ENCODE measurements at regions not wholly inside any gene's neighbourhood (a gene's known extent, or its start where the extent isn't known, plus 50 kb on each side); places are given as distances from the start of the nearest gene placed in this dataset.

DNA sequence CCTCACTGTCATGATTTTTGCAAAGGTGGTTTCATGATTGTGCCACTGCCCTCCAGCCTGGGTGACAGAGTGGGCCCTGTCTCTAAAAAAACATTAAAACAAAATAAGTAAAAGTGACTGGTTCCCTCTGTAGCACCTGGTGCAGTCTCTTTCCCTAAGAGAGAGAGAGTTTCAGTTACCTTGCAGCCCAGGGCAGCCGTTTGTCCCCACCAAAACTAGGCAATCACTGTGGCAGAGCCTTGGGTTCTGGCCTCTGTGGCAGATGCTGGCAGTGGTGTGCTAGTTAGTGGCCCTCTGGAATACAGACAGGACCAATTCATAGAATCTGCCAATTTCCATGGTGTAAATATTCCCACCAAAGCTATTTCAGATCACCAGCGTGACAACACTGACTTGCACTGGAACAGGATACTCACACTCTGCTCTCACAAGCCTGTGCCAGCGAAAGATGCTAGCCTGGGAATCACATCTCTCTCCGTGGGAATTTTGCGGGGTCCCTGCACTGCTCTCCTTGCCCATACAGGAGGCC, 108.7 kb downstream of the TLR5 start:
- Histone ChIP-seq H3K27me3 (ENCODE audit: control insufficient read depth in 1 of 2, insufficient read depth in 2 of 2, low read length in 2 of 2) (no peaks in the 10 kb centered on the region), H3K36me3 (ENCODE audit: control insufficient read depth in 2 of 2, insufficient read depth in 2 of 2, low read length in 1 of 2) (no peaks in the 10 kb centered on the region), H3K27ac (ENCODE audit: low read depth in 2 of 2, low read length in 1 of 2) (no peak overlapping the region), H3K4me3 (ENCODE audit: low read depth in 1 of 2, low read length in 2 of 2) (no peak overlapping the region), H3K4me1 (ENCODE audit: control insufficient read depth in 2 of 2, insufficient read depth in 2 of 2, low read length in 1 of 2) (peaks cover 0 to 7% of the 10 kb centered on the region in 2 donors), H3K9me3 (ENCODE audit: control insufficient read depth in 2 of 2, insufficient read depth in 1 of 2, low read depth in 1 of 2, low read length in 1 of 2) (no peaks in the 10 kb centered on the region)
- 94% methylated on average over 5 of the region's 5 CpGs for WGBS, 2 donors

GRCh38 chr1:223035724-223036478, 107.1 kb downstream of the TLR5 start:
- Histone ChIP-seq H3K36me3 (ENCODE audit: control insufficient read depth in 2 of 2, insufficient read depth in 2 of 2, low read length in 1 of 2) (no peaks in the 10 kb centered on the region), H3K27ac (ENCODE audit: low read depth in 2 of 2, low read length in 1 of 2) (no peak overlapping the region), H3K9me3 (ENCODE audit: control insufficient read depth in 2 of 2, insufficient read depth in 1 of 2, low read depth in 1 of 2, low read length in 1 of 2) (no peaks in the 10 kb centered on the region), H3K4me3 (ENCODE audit: low read depth in 1 of 2, low read length in 2 of 2) (no peak overlapping the region), H3K4me1 (ENCODE audit: control insufficient read depth in 2 of 2, insufficient read depth in 2 of 2, low read length in 1 of 2) (peaks cover 0 to 7% of the 10 kb centered on the region in 2 donors), H3K27me3 (ENCODE audit: control insufficient read depth in 1 of 2, insufficient read depth in 2 of 2, low read length in 2 of 2) (no peaks in the 10 kb centered on the region)
- WGBS, 2 donors: 67 to 73% methylated on average over 11 of the region's 11 CpGs

- Histone ChIP-seq H3K4me1 (ENCODE audit: control insufficient read depth in 2 of 2, insufficient read depth in 2 of 2, low read length in 1 of 2) (peaks cover 3 to 7% of the 10 kb centered on the region in 2 donors), H3K27me3 (ENCODE audit: control insufficient read depth in 1 of 2, insufficient read depth in 2 of 2, low read length in 2 of 2) (no peaks in the 10 kb centered on the region), H3K27ac (ENCODE audit: low read depth in 2 of 2, low read length in 1 of 2) (no peak overlapping the region), H3K9me3 (ENCODE audit: control insufficient read depth in 2 of 2, insufficient read depth in 1 of 2, low read depth in 1 of 2, low read length in 1 of 2) (no peaks in the 10 kb centered on the region), H3K4me3 (ENCODE audit: low read depth in 1 of 2, low read length in 2 of 2) (no peak overlapping the region), H3K36me3 (ENCODE audit: control insufficient read depth in 2 of 2, insufficient read depth in 2 of 2, low read length in 1 of 2) (no peaks in the 10 kb centered on the region)
- 90 to 94% methylated on average over 6 of the region's 6 CpGs for WGBS, 2 donors
Measured at GRCh38 chr1:223036479-223036845, 106.6 kb downstream of the TLR5 start.

GRCh38 chr1:223037845-223038244, 105.2 kb downstream of the TLR5 start:
- whole genome bisulfite sequencing, 2 donors: 76 to 86% methylated on average over 9 of the region's 9 CpGs
- H3K4me1 ChIP-seq (ENCODE audit: control insufficient read depth in 2 of 2, insufficient read depth in 2 of 2, low read length in 1 of 2): peaks cover 3 to 7% of the 10 kb centered on the region in 2 donors
- H3K36me3 ChIP-seq (ENCODE audit: control insufficient read depth in 2 of 2, insufficient read depth in 2 of 2, low read length in 1 of 2): no peaks in the 10 kb centered on the region
- no peaks in the 10 kb centered on the region for H3K9me3 ChIP-seq (ENCODE audit: control insufficient read depth in 2 of 2, insufficient read depth in 1 of 2, low read depth in 1 of 2, low read length in 1 of 2)
- no peak overlapping the region for H3K4me3 ChIP-seq (ENCODE audit: low read depth in 1 of 2, low read length in 2 of 2)
- H3K27me3 ChIP-seq (ENCODE audit: control insufficient read depth in 1 of 2, insufficient read depth in 2 of 2, low read length in 2 of 2): no peaks in the 10 kb centered on the region
- no peak overlapping the region for H3K27ac ChIP-seq (ENCODE audit: low read depth in 2 of 2, low read length in 1 of 2)

GRCh38 chr1:223038288-223039006, 104.6 kb downstream of the TLR5 start:
- WGBS, 2 donors: 87 to 89% methylated on average over 18 to 19 of the region's 19 CpGs
- peaks cover 3 to 7% of the 10 kb centered on the region in 2 donors for H3K4me1 ChIP-seq (ENCODE audit: control insufficient read depth in 2 of 2, insufficient read depth in 2 of 2, low read length in 1 of 2)
- no peaks in the 10 kb centered on the region for H3K27me3 ChIP-seq (ENCODE audit: control insufficient read depth in 1 of 2, insufficient read depth in 2 of 2, low read length in 2 of 2)
- H3K36me3 ChIP-seq (ENCODE audit: control insufficient read depth in 2 of 2, insufficient read depth in 2 of 2, low read length in 1 of 2): no peaks in the 10 kb centered on the region
- no peaks in the 10 kb centered on the region for H3K9me3 ChIP-seq (ENCODE audit: control insufficient read depth in 2 of 2, insufficient read depth in 1 of 2, low read depth in 1 of 2, low read length in 1 of 2)
- H3K4me3 ChIP-seq (ENCODE audit: low read depth in 1 of 2, low read length in 2 of 2): no peak overlapping the region
- H3K27ac ChIP-seq (ENCODE audit: low read depth in 2 of 2, low read length in 1 of 2): no peak overlapping the region

- Histone ChIP-seq H3K27ac (ENCODE audit: low read depth in 2 of 2, low read length in 1 of 2) (no peak overlapping the region), H3K4me3 (ENCODE audit: low read depth in 1 of 2, low read length in 2 of 2) (no peak overlapping the region), H3K36me3 (ENCODE audit: control insufficient read depth in 2 of 2, insufficient read depth in 2 of 2, low read length in 1 of 2) (no peaks in the 10 kb centered on the region), H3K4me1 (ENCODE audit: control insufficient read depth in 2 of 2, insufficient read depth in 2 of 2, low read length in 1 of 2) (peaks cover 3 to 7% of the 10 kb centered on the region in 2 donors), H3K9me3 (ENCODE audit: control insufficient read depth in 2 of 2, insufficient read depth in 1 of 2, low read depth in 1 of 2, low read length in 1 of 2) (peaks cover 0 to 2% of the 10 kb centered on the region in 2 donors), H3K27me3 (ENCODE audit: control insufficient read depth in 1 of 2, insufficient read depth in 2 of 2, low read length in 2 of 2) (no peaks in the 10 kb centered on the region)
- WGBS, 2 donors: 62 to 67% methylated on average over 6 of the region's 6 CpGs
Measured at GRCh38 chr1:223039990-223040389, 103.1 kb downstream of the TLR5 start.

DNA sequence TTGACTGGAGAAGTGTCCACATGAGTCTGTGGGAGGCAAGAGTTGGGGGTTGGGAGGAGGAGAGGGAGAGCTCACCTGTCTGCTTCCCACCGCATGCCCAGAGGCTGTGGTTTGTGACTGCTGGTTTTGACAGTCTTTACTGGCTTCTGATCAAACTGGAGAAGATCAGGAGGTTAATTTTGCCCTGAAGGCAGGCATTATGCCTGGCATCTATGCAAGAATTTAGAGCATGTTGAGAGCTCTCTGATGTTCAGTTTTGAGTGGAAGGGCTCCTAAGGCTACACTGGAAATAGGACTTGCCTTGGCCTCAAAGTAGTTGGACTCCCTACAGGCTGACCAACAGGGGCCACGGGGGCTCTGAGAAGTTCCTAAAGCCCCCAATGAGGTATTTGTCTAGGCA, 101.6 kb downstream of the TLR5 start:
- Histone ChIP-seq H3K9me3 (ENCODE audit: control insufficient read depth in 2 of 2, insufficient read depth in 1 of 2, low read depth in 1 of 2, low read length in 1 of 2) (peaks cover 0 to 4% of the 10 kb centered on the region in 2 donors), H3K4me1 (ENCODE audit: control insufficient read depth in 2 of 2, insufficient read depth in 2 of 2, low read length in 1 of 2) (peaks cover 3 to 5% of the 10 kb centered on the region in 2 donors), H3K27ac (ENCODE audit: low read depth in 2 of 2, low read length in 1 of 2) (no peak overlapping the region), H3K36me3 (ENCODE audit: control insufficient read depth in 2 of 2, insufficient read depth in 2 of 2, low read length in 1 of 2) (no peaks in the 10 kb centered on the region), H3K4me3 (ENCODE audit: low read depth in 1 of 2, low read length in 2 of 2) (no peak overlapping the region), H3K27me3 (ENCODE audit: control insufficient read depth in 1 of 2, insufficient read depth in 2 of 2, low read length in 2 of 2) (no peaks in the 10 kb centered on the region)
- 32 to 58% methylated on average over 2 of the region's 2 CpGs for WGBS, 2 donors

DNA sequence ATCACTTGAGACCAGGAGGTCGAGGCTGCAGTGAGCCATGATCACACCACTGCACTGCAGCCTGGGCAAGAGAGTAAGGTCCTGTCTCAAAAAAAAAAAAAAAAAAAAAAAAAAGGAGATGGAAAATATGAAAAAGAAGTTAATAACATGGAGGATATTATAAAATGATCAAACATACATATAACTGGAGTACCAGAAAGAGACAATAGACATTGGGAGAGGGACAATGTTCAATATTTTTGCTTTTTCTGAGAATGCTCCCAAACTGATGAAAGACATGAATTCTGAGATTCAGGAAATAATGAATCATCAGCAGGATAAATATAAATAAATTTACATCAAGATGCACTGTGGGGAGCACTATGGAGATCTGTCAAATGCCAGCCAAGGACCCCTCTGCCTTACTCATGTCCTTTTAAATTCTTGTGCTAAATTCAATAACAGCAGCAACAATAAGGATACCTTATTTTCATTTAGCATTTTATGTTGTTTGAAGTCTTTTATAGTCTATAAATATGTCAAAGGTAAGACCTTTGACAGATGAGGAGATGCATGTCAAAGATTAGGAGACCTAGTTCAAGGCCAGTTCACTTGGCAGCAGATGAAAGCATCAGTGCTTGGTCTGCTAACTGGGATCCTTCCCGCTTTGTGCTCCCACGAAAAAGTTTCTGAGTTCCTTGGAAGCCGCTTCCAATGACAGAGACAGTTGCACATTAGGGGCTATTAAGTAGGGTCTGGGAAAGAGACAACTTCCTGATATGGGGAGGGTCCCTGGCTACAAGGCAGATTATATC, 97.7 kb downstream of the TLR5 start:
- H3K27me3 ChIP-seq (ENCODE audit: control insufficient read depth in 1 of 2, insufficient read depth in 2 of 2, low read length in 2 of 2): no peaks in the 10 kb centered on the region
- 65 to 77% methylated on average over 4 of the region's 4 CpGs for whole genome bisulfite sequencing, 2 donors
- no peak overlapping the region for H3K4me3 ChIP-seq (ENCODE audit: low read depth in 1 of 2, low read length in 2 of 2)
- H3K27ac ChIP-seq (ENCODE audit: low read depth in 2 of 2, low read length in 1 of 2): no peak overlapping the region
- H3K9me3 ChIP-seq (ENCODE audit: control insufficient read depth in 2 of 2, insufficient read depth in 1 of 2, low read depth in 1 of 2, low read length in 1 of 2): peaks cover 0 to 4% of the 10 kb centered on the region in 2 donors
- H3K4me1 ChIP-seq (ENCODE audit: control insufficient read depth in 2 of 2, insufficient read depth in 2 of 2, low read length in 1 of 2): peaks cover 0 to 3% of the 10 kb centered on the region in 2 donors
- no peaks in the 10 kb centered on the region for H3K36me3 ChIP-seq (ENCODE audit: control insufficient read depth in 2 of 2, insufficient read depth in 2 of 2, low read length in 1 of 2)

GRCh38 chr1:223046011-223046410, 97.0 kb downstream of the TLR5 start:
- peaks cover 0 to 4% of the 10 kb centered on the region in 2 donors for H3K9me3 ChIP-seq (ENCODE audit: control insufficient read depth in 2 of 2, insufficient read depth in 1 of 2, low read depth in 1 of 2, low read length in 1 of 2)
- peaks cover 0 to 3% of the 10 kb centered on the region in 2 donors for H3K4me1 ChIP-seq (ENCODE audit: control insufficient read depth in 2 of 2, insufficient read depth in 2 of 2, low read length in 1 of 2)
- H3K4me3 ChIP-seq (ENCODE audit: low read depth in 1 of 2, low read length in 2 of 2): no peak overlapping the region
- no peak overlapping the region for H3K27ac ChIP-seq (ENCODE audit: low read depth in 2 of 2, low read length in 1 of 2)
- H3K36me3 ChIP-seq (ENCODE audit: control insufficient read depth in 2 of 2, insufficient read depth in 2 of 2, low read length in 1 of 2): no peaks in the 10 kb centered on the region
- no peaks in the 10 kb centered on the region for H3K27me3 ChIP-seq (ENCODE audit: control insufficient read depth in 1 of 2, insufficient read depth in 2 of 2, low read length in 2 of 2)
- WGBS, 2 donors: 87 to 96% methylated on average over 2 of the region's 2 CpGs

Measured in esophagus (tissue), 2 donors.